Keratinocyte (primary cell): ENCODE measurements at regions not wholly inside any gene's neighbourhood (a gene's known extent, or its start where the extent isn't known, plus 50 kb on each side); places are given as distances from the start of the nearest gene placed in this dataset.

Experiments
- DNase-seq: peaks from one replicate; pipeline ENCODE4 v3.0.0-alpha.2; 2011; ENCODE audit warnings: low read depth, missing footprints, low spot score
- FAIRE-seq: peaks from 2 replicates; lab custom pipeline; 2011; peaks lifted over from hg19 to GRCh38; lab: Jason Lieb, UNC
- H2AFZ ChIP-seq: 2 replicates; pipeline ENCODE4 v1.6.0; 2012; ENCODE audit warnings: low read length, control low read depth, inconsistent platforms; ENCODE audit not compliant: control insufficient read depth
- H3K27ac ChIP-seq: 2 replicates; pipeline ENCODE4 v1.5.1; 2011; ENCODE audit warnings: low read length; ENCODE audit not compliant: control insufficient read depth, insufficient read depth
- H3K27me3 ChIP-seq: 3 replicates; pipeline ENCODE4 v1.6.0; 2011; ENCODE audit warnings: low read length; ENCODE audit not compliant: control insufficient read depth, insufficient read depth; ENCODE audit errors: extremely low read depth
- H3K36me3 ChIP-seq, 2 experiments: 2 replicates in 1 of 2; 3 replicates in 1 of 2; pipeline ENCODE4 v1.5.1; 2011; ENCODE audit warnings: low read length in 2 of 2, mild to moderate bottlenecking in 1 of 2; ENCODE audit not compliant: control insufficient read depth in 2 of 2, insufficient read depth in 2 of 2; ENCODE audit errors: extremely low read depth in 1 of 2
- H3K4me1 ChIP-seq: 3 replicates; pipeline ENCODE4 v1.5.1; 2011; ENCODE audit warnings: low read length; ENCODE audit not compliant: control insufficient read depth, insufficient read depth; ENCODE audit errors: extremely low read depth
- H3K4me2 ChIP-seq: 3 replicates; pipeline ENCODE4 v1.6.0; 2011; ENCODE audit warnings: low read depth, low read length; ENCODE audit not compliant: control insufficient read depth, insufficient read depth; ENCODE audit errors: extremely low read depth
- H3K4me3 ChIP-seq, 3 experiments: fragments of 200-600 bp in 1 of 3; sonication (generic) in 1 of 3; 2 replicates in 2 of 3; 3 replicates in 1 of 3; pipeline ENCODE4 v1.5.1; 2011 to 2016; ENCODE audit warnings: low read length in 3 of 3, mild to moderate bottlenecking in 3 of 3, control low read depth in 2 of 3, inconsistent platforms in 1 of 3, low read depth in 1 of 3, mixed read lengths in 1 of 3, mixed run types in 1 of 3, moderate library complexity in 1 of 3; ENCODE audit not compliant: control insufficient read depth in 2 of 3, insufficient read depth in 2 of 3; ENCODE audit errors: extremely low read depth in 1 of 3
- H3K79me2 ChIP-seq: 2 replicates; pipeline ENCODE4 v1.6.0; 2012; ENCODE audit warnings: low read length; ENCODE audit not compliant: control insufficient read depth, insufficient read depth
- H3K9ac ChIP-seq: 3 replicates; pipeline ENCODE4 v1.6.0; 2011; ENCODE audit warnings: low read length; ENCODE audit not compliant: control insufficient read depth, insufficient read depth; ENCODE audit errors: extremely low read depth
- H3K9me1 ChIP-seq: 3 replicates; pipeline ENCODE4 v1.6.0; 2011; ENCODE audit warnings: low read length; ENCODE audit not compliant: control insufficient read depth, insufficient read depth; ENCODE audit errors: extremely low read depth
- H3K9me3 ChIP-seq: 2 replicates; pipeline ENCODE4 v1.5.1; 2012; ENCODE audit warnings: low read depth, low read length; ENCODE audit not compliant: control insufficient read depth
- H4K20me1 ChIP-seq: 3 replicates; pipeline ENCODE4 v1.6.0; 2011; ENCODE audit warnings: low read length; ENCODE audit not compliant: control insufficient read depth, insufficient read depth; ENCODE audit errors: extremely low read depth
- EZH2 ChIP-seq: IDR thresholded peaks from one replicate; pipeline ENCODE4 v1.6.1; 2012; ENCODE audit warnings: inconsistent platforms, mild to moderate bottlenecking, low read length, moderate library complexity
- dilution Hi-C: fragments of 300-500 bp; cut with MboI; formaldehyde crosslinking; loops from one replicate; pipeline ENCODE4 v1.7.0; 2020; ENCODE audit warnings: low sequenced_read_pairs; ENCODE audit not compliant: extremely low pct_ligation_motif_present
- TF ChIP-seq, protein P1 (sequence below), 3 experiments: IDR thresholded peaks in 1 of 3; conservative IDR thresholded peaks in 1 of 3; optimal IDR thresholded peaks in 1 of 3; 2 replicates in 2 of 3; 3 replicates in 1 of 3; pipeline versions ENCODE3 to v1.5.1; 2011; ENCODE audit warnings: low read length in 3 of 3, mild to moderate bottlenecking in 3 of 3, moderate library complexity in 2 of 3, control low read depth in 1 of 3, inconsistent platforms in 1 of 3; ENCODE audit not compliant: insufficient read depth in 2 of 3; ENCODE audit errors: extremely low read depth in 1 of 3

DNA sequence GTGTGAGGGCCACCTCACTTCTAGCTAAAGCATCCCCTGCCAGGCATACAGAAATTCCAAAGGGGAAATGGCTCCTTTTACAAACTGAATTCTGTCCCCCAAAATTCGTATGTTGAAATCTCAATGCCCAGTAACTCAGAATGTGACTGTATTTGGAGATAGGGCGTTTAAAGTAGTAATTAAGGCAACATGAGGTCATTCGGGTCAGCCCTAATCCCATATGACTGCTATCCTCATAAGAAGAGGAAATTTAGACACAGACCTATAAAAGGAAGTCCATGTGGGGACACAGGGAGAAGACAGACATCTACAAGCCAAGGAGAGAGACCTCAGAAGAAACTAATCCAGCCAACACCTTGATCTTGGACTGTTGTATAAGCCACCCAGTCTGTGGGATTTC, 119.1 kb downstream of the CHST1 start:
- H3K9ac ChIP-seq, result no peak overlapping the region
- no peaks in the 10 kb centered on the region for H3K27me3 ChIP-seq
- H3K9me3 ChIP-seq, result no peaks in the 10 kb centered on the region
- no peak overlapping the region for H3K4me3 ChIP-seq
- no peak for FAIRE-seq
- DNase-seq, result no peak
- dilution Hi-C loops, result no loop called here
- no peaks in the 10 kb centered on the region for H4K20me1 ChIP-seq
- H3K4me1 ChIP-seq, result no peaks in the 10 kb centered on the region
- H3K79me2 ChIP-seq, result no peaks in the 10 kb centered on the region
- TF ChIP-seq, protein P1, sequence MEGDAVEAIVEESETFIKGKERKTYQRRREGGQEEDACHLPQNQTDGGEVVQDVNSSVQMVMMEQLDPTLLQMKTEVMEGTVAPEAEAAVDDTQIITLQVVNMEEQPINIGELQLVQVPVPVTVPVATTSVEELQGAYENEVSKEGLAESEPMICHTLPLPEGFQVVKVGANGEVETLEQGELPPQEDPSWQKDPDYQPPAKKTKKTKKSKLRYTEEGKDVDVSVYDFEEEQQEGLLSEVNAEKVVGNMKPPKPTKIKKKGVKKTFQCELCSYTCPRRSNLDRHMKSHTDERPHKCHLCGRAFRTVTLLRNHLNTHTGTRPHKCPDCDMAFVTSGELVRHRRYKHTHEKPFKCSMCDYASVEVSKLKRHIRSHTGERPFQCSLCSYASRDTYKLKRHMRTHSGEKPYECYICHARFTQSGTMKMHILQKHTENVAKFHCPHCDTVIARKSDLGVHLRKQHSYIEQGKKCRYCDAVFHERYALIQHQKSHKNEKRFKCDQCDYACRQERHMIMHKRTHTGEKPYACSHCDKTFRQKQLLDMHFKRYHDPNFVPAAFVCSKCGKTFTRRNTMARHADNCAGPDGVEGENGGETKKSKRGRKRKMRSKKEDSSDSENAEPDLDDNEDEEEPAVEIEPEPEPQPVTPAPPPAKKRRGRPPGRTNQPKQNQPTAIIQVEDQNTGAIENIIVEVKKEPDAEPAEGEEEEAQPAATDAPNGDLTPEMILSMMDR (optimal IDR thresholded peaks at IDR 0.05 in 1 of 3, IDR thresholded peaks at IDR 0.05 in 1 of 3, conservative IDR thresholded peaks at IDR 0.05 in 1 of 3; ENCODE audit: extremely low read depth in 1 of 3, insufficient read depth in 2 of 3, low read length in 3 of 3), result no peak
- no peak for TF ChIP-seq EZH2
- no peak overlapping the region for H3K27ac ChIP-seq
- H2AFZ ChIP-seq, result no peak overlapping the region
- no peak overlapping the region for H3K4me2 ChIP-seq
- H3K36me3 ChIP-seq, result no peaks in the 10 kb centered on the region
- no peaks in the 10 kb centered on the region for H3K9me1 ChIP-seq

DNA sequence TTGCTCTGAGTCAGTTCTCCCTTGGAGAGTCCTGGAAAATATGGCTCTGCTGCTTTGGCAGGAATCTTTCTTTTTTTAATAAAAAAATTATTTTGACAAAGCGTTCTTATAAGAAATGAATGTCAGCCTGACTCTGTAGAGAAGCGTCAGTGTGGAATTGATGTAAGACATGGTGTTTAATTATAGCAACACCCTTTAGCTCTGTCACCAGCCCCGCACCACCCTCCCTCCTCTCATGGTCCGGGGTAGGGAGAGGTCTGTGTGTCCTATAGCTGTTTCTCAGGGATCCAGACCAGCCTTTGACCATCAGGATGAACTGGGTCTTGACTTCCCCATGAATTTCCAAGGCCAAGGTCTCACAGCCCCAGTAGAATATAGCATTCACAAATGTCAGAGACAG, 120.6 kb downstream of the CHST1 start:
- Histone ChIP-seq H3K36me3 (no peaks in the 10 kb centered on the region), H3K4me2 (no peak overlapping the region), H3K27me3 (no peaks in the 10 kb centered on the region), H3K9me1 (no peaks in the 10 kb centered on the region), H3K4me3 (no peak overlapping the region), H3K4me1 (no peaks in the 10 kb centered on the region), H3K27ac (no peak overlapping the region), H4K20me1 (no peaks in the 10 kb centered on the region), H3K9ac (no peak overlapping the region), H2AFZ (no peak overlapping the region), H3K9me3 (no peaks in the 10 kb centered on the region), H3K79me2 (no peaks in the 10 kb centered on the region)
- dilution Hi-C loops, result no loop called here
- FAIRE-seq (no peak), DNase-seq (no peak)
- no peak for TF ChIP-seq EZH2
- TF ChIP-seq, protein P1 (optimal IDR thresholded peaks at IDR 0.05 in 1 of 3, IDR thresholded peaks at IDR 0.05 in 1 of 3, conservative IDR thresholded peaks at IDR 0.05 in 1 of 3; ENCODE audit: extremely low read depth in 1 of 3, insufficient read depth in 2 of 3, low read length in 3 of 3), result no peak
